ENCODE measurements at regions not wholly inside any gene's neighbourhood (a gene's known extent, or its start where the extent isn't known, plus 50 kb on each side); places are given as distances from the start of the nearest gene placed in this dataset.

- TF ChIP-seq SP1 (IDR thresholded peaks at IDR 0.05): no peak
- TF ChIP-seq FOXM1 (IDR thresholded peaks at IDR 0.05; ENCODE audit: borderline replicate concordance): no peak
- no peak for TF ChIP-seq TARDBP (IDR thresholded peaks at IDR 0.05)
- TF ChIP-seq ARNT (IDR thresholded peaks at IDR 0.05): no peak
- TF ChIP-seq BHLHE40 (IDR thresholded peaks at IDR 0.05; ENCODE audit: borderline replicate concordance): no peak
- no peak for TF ChIP-seq SUZ12 (IDR thresholded peaks at IDR 0.05)
- no peak for TF ChIP-seq FOXK2 (IDR thresholded peaks at IDR 0.05)
- TF ChIP-seq PKNOX1 (IDR thresholded peaks at IDR 0.05): no peak
- TF ChIP-seq ZNF384 (IDR thresholded peaks at IDR 0.05): no peak
- TF ChIP-seq FOXA1 (IDR thresholded peaks at IDR 0.05): no peak
- TF ChIP-seq ELF4 (IDR thresholded peaks at IDR 0.05): no peak
Measured at GRCh38 chr3:145906755-145907154, 254.2 kb downstream of the PLOD2 start.
